ENCODE measurements at regions not wholly inside any gene's neighbourhood (a gene's known extent, or its start where the extent isn't known, plus 50 kb on each side); places are given as distances from the start of the nearest gene placed in this dataset.

- no peak for TF ChIP-seq CTCF (IDR thresholded peaks at IDR 0.05)
- TF ChIP-seq POLR2A (IDR thresholded peaks at IDR 0.05), result no peak
These were observed 93.1 kb downstream of the LMO4 start for GRCh38 chr1:87421809-87422208.

All from lower leg skin (tissue), 3 donors.